HG03139 (cell line): ENCODE measurements at regions not wholly inside any gene's neighbourhood (a gene's known extent, or its start where the extent isn't known, plus 50 kb on each side); places are given as distances from the start of the nearest gene placed in this dataset.

Experiments used
- ATAC-seq: cut with Tn5 transposase; IDR thresholded peaks from one replicate; pipeline ENCODE4 v1.9.1; 2021; ENCODE audit not compliant: unreplicated experiment

DNA sequence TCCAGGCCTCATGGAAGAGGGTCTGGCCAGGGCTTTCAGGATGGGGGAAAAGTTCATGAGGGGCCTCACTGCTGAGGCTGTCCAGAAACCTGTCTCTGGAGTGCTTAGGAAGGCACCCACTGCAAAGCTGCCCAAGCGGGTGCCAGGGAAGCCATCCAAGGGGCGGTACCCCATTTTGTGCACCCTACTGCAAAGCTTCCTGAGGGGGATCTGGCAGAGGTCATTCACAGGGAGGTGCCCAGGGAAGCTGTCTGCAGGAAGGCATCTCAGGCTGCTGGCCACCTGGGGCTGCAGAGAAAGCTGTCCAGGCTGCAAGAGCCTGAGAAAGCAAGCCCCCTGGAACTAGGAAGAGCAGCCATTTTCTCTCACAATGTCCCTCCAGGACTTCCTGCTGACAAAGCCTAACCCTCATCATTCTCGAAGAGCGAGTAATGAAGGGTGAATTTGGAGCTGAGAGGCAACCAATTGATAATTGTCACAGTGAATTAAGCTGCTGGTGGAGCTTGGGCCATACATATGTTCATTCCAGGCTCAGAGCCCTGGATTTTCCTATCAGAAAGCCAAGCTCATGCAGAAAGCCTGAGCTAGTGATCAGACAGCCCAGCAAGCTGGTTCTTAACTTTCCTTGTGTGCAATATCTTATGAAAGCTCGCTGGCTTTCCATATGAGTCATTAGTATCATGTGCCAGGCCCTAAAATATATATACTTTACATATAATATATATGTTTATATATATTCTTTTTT is 62.2 kb upstream of the SLC22A16 start:
- no peak for ATAC-seq

DNA sequence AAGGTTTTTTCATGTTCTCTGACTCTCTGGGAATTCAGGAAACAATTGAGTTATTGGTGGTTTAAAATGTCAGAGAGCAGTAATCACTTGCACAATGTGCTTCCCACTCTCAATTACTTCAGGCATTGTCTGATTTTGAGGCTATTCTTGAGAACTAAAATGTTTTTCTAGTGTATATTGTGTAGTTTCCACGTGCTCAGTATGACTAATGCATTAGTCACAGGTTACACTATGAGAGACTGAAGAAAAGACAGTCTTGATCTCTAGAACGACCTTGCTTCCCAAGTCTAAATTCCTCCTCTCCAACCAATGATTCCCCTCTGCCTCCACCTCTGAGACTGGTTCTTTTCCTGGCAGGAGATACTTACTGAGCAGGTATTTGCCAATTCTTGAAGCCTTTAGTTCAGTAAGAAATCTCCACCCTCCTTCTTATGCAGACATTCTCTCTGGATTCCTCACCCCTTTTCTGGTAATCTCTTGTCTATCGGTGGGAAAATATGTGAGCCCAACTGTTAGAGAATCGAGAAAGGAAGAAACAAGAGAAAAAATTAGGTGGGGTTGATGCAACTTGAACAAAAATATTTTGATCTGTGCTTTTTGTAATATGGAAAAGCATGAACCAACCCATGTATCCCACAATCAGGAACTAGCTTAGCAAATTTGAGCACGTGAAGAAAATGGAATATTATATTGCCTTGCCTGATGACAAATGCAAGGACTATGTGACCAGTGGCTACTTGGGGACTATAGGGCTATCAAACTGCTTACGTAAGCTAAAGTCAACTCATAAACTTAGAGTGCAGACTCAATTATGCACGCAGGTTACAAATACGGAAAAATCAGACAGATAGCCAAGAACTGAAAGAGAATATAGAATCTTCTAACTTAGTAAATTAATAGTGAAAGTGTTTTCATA is 61.1 kb upstream of the SLC22A16 start:
- ATAC-seq: no peak

DNA sequence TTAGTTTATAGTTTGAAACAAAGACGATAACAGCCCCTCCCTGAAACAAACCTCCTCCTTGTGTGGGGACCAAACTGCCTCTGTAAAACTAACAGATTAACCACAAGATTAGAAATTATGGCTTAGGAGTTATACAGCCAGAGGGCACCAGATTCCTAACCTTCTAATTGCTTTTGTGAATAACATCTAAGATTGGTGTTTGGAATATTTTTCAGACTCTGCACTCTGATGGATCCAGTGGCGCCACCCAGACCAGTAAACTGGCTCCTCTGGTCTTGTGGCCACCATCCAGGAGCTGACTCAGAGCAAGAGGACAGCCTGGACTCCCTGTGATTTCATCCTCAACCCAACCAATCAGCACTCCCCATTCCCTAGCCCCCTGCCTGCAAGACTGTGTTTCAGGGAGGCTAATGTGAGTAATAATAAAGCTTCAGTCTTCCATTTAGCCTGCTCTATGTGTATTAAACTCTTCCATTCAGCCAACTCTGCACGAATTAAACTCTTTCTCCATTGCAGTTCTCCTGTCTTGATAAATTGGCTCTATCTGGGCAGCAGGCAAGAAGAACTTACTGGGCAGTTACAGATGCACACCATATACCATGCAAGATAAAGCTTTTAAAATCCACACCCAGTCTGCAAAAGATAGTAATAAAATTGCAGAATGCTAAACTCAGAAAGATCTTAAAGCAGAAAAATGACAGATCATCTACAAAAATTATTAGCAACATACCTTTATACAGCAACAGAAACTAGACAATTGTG is 58.5 kb upstream of the SLC22A16 start:
- ATAC-seq: no peak

DNA sequence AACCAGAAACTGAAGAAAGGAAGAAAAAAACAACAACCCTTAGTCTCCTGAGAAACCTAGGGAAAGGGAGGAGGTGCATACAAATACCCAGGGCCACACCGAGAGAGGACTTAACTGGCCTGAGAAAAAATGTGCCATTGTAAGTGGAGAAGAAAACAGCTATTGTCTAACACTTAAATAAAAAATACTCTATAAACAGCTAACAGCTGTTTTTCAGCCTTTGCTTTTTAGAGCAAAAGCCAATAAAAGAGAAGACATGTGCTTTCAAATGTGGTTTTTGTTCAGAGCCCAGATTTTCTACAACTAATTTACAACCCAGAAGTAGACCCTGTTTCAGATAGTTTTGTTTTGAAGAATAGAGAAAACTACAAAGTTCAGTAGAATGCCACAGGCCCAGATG is 56.0 kb upstream of the SLC22A16 start:
- no peak for ATAC-seq

DNA sequence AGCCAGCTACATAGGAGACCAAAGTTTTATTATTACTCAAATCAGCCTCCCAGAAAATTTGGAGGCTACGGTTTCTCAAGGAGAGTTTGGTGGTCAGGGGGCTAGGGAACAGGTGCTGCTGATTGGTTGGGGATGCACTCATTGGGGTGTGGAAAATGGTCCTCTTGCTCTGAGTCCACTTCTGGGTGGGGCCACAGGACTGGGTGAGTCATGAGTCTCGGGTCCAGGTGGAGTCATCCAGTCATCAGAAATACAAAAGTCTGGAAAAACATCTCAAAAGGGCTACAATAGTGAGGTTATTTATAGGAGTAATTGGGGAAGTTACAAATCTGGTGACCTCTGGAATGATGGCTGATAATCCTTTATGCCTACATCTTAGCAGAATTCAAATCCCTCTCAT is 54.3 kb upstream of the SLC22A16 start:
- ATAC-seq: no peak

DNA sequence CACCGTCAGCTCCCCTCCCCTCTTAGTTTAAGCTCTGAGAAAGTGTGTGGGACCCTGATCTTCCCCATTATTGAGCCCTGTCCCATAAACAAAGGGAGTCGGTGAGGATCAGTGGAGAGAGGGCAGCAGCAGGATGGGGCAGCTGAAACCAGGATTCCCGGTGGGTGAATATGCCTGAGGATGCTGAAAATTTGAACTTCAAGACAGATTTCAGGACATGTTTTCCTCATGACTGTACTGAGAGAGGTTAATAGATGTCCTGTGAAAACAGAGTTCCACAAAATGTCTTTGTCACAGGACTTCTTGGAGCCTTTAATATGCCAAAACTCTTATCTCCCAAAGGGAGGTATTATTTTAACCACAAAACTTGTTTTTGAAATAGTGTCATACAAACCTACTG is 53.5 kb upstream of the SLC22A16 start:
- ATAC-seq: no peak

DNA sequence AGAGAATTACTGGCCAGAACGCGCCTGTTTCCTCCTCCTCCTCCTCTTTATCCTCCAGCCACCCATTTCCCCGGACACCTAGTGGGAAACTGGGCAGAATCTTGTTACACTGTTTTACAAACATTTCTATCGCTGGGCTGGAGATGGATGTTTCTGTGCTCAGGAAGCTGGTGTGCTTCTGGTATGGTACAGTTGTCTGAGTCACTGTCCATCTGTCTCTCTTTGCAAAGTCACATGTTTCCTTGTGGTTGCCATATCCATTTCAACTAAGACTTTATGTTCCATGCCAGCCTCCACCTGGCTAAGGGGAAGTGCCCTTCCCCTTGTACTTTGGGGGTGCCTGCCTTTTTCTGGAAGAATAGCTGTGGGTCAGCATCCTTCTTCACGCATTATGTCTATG is 52.9 kb upstream of the SLC22A16 start:
- no peak for ATAC-seq

DNA sequence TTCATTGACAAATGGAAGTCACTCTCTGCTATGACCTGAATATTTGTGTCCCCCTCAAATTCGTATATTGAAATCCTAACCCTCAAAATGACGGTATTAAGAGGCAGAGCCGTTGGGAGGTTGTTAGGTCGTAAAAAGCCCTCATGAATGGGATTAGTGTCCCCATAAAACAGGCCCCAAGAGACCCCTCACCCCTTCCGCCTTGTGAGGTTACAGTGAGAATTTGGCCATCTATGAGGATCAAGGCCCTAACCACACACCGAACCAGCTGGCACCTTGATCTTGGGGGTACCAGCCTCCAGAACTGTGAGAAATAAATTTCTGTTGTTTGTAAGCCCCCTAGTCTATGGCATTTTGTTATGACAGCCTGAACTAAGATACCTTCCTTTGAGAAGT is 52.5 kb upstream of the SLC22A16 start:
- ATAC-seq: no peak

DNA sequence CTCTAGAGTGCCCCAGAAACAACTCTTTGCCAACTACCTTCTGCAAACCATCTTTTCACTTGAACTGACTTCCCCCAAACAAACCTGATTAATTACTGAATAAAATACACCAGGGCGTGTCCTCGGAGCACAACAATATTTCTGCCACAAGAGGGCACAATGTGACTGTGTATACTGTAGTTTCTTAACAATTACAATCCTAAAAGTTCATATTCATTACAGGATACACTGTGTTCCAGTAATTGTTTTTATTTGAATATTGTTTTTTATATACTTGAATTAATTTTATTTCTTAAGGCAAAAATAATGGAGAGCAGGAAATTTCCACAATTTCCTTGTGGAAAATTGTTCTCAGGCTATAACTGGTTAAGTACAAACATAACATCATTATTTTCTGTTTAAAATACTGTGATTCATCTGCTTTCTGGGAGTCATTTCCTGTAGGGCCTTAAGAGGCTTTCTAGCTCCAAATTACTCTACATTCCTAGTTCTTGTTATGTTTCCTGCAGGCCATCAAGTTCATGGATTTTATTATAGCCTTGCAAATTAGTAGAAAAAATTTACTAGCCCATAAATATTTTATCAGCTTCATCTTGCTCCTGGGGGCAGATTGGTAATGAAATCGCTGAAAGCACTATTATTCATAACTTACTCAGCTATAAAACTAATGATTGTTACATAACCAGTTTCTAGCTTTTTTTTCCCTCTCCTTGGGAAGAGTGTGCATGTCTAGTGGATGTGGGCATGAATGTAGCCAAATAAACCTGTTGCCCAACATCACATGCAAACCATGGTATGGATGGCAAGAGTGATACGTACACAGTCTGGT is 51.9 kb upstream of the SLC22A16 start:
- ATAC-seq: peak; percentile 58

DNA sequence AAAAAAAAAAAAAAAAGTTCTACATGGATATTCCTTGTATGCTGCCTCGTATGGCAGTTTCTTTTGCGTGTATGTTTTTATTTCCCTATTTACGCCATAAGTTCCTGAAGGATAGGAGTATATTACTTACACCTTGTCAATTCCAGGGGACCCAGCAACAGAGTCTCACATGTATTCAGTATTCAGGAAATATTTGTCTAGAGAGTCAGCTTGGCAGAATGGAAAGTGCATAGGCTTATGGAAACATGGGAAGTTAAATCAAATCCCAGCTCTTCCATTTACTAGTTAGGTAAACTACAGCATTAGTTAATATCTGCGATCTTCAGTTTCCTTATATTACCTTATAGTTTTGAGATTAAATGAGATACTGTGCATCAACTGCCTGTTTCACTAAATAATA is 51.1 kb upstream of the SLC22A16 start:
- ATAC-seq: no peak

DNA sequence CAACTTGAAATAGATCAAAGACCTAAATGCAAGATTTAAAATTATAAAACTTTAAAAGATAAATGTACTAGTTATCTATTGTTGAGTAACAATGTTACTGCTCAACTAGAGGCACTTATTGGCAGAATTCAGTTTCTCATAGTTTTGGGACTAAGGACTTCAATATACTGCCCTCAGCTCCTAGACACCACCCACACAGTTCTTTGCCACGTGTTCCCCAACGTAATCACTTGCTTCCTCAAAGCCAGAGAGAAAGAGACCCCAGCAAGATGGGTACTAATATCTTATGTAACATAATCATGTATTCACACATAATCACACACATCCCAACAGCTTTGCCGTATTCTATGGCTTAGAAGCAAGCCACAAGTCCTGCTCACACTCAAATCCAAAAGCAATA is 50.3 kb upstream of the SLC22A16 start:
- no peak for ATAC-seq
